ENCODE measurements at regions not wholly inside any gene's neighbourhood (a gene's known extent, or its start where the extent isn't known, plus 50 kb on each side); places are given as distances from the start of the nearest gene placed in this dataset.
A peak's percentile ranks its signal among the peaks of the same experiment; 100 is the strongest.

DNA sequence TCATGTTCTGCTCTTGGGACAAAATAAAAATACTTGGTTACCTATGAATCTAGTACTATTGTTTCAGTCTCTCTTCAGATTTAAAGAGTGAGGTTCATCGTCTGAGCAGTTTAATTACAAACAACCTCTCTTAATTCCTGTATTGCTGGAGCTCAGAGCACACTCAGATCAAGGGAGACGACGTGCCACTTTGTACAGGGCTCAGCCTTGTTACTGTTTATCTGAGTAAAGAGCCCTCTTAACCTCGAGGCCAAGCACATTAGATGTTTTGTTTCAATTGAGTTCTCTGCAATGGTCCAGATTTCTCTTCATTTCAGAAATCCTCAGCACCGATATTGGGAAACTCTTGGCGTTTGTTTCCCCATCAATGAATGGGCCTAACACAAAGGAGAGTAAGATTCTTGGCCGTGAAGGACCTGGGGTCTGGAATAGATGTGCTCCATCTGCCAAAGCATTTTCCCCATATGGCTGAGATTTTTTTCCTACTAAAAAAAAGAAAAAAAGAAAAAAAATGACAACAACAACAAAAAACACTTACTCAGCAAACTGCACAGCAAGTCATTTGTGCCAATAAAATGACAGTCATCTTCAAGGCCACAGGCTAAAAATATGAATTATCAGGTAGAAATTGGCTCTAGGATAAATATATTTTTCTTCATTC, 82.6 kb upstream of the CCN6 start:
- H3K27me3 Mint-ChIP-seq (ENCODE audit: unreplicated experiment): no peaks in the 10 kb centered on the region
- H3K27ac Mint-ChIP-seq (ENCODE audit: unreplicated experiment): no peak overlapping the region
- no peak overlapping the region for H3K4me3 Mint-ChIP-seq (ENCODE audit: unreplicated experiment)

DNA sequence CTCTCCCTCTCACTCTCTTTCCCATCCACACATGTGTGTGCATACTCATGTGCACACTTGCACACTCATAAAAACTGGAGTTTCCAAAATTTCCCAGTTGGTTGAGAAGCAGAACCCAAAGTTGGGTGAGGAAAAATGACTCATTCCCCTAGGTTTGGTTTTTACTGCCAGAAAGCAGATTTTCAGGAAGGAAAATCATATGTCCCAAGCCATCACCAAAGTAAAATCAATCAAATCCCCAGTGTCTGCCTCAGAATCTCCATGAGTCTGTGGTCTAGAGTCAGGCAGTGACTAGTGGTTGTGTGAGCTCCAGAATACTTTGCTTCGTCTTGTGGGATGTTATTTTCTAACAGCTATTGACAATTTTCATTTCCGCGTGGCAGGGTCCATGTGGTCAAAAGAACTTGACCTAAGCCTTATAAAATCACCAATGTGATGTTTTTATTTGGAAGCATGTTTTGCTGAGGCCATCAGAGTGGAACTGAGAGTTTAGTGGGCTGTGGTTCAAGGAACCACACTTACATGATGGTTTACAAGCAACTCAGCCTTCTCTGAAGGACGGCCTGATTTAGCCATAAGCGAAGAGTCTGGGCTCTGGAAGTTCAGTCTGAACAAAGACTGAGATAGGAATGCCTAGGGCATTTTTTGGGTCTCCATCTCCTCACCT, 81.9 kb upstream of the CCN6 start:
- Mint-ChIP-seq H3K36me3 (ENCODE audit: unreplicated experiment) (no peaks in the 10 kb centered on the region), H3K27ac (ENCODE audit: unreplicated experiment) (peak overlapping the region; percentile 97), H3K9me3 (ENCODE audit: unreplicated experiment) (no peaks in the 10 kb centered on the region), H3K27me3 (ENCODE audit: unreplicated experiment) (no peaks in the 10 kb centered on the region), H3K4me3 (ENCODE audit: unreplicated experiment) (no peak overlapping the region), H3K4me1 (ENCODE audit: unreplicated experiment) (peaks cover 22% of the 10 kb centered on the region)
- TF ChIP-seq, protein P1, sequence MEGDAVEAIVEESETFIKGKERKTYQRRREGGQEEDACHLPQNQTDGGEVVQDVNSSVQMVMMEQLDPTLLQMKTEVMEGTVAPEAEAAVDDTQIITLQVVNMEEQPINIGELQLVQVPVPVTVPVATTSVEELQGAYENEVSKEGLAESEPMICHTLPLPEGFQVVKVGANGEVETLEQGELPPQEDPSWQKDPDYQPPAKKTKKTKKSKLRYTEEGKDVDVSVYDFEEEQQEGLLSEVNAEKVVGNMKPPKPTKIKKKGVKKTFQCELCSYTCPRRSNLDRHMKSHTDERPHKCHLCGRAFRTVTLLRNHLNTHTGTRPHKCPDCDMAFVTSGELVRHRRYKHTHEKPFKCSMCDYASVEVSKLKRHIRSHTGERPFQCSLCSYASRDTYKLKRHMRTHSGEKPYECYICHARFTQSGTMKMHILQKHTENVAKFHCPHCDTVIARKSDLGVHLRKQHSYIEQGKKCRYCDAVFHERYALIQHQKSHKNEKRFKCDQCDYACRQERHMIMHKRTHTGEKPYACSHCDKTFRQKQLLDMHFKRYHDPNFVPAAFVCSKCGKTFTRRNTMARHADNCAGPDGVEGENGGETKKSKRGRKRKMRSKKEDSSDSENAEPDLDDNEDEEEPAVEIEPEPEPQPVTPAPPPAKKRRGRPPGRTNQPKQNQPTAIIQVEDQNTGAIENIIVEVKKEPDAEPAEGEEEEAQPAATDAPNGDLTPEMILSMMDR (IDR thresholded peaks at IDR 0.05): no peak
- no peak for DNase-seq (ENCODE audit: extremely low spot score, unreplicated experiment)

More for the DNA sequence above, 82.6 kb upstream of the CCN6 start:
- TF ChIP-seq, protein P1 (IDR thresholded peaks at IDR 0.05): no peak
- no peaks in the 10 kb centered on the region for H3K9me3 Mint-ChIP-seq (ENCODE audit: unreplicated experiment)
- H3K4me1 Mint-ChIP-seq (ENCODE audit: unreplicated experiment): peaks cover 22% of the 10 kb centered on the region
- H3K36me3 Mint-ChIP-seq (ENCODE audit: unreplicated experiment): no peaks in the 10 kb centered on the region
- no peak for DNase-seq (ENCODE audit: extremely low spot score, unreplicated experiment)

DNA sequence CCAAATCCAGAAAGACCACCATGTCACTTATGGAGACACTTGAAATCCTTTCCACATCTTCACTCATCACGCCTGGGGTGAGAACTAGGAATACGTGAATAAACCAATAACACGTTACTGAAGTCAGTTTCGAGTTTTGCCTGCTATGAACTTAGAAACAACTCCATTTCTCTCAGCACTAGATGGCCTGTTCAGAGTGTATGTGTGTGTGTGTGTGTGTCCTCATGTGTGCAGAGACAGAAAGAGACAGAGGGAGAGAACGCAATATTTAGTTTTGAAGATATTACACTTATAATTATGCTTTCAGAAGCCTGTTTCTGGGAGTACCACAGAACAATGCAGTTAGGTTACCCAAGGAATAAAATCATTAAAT, 81.2 kb upstream of the CCN6 start:
- TF ChIP-seq, protein P1 (IDR thresholded peaks at IDR 0.05): no peak
- peak overlapping the region; percentile 97 for H3K27ac Mint-ChIP-seq (ENCODE audit: unreplicated experiment)
- no peak overlapping the region for H3K4me3 Mint-ChIP-seq (ENCODE audit: unreplicated experiment)
- no peaks in the 10 kb centered on the region for H3K27me3 Mint-ChIP-seq (ENCODE audit: unreplicated experiment)
- H3K36me3 Mint-ChIP-seq (ENCODE audit: unreplicated experiment): no peaks in the 10 kb centered on the region
- H3K9me3 Mint-ChIP-seq (ENCODE audit: unreplicated experiment): no peaks in the 10 kb centered on the region
- DNase-seq (ENCODE audit: extremely low spot score, unreplicated experiment): no peak
- peaks cover 22% of the 10 kb centered on the region for H3K4me1 Mint-ChIP-seq (ENCODE audit: unreplicated experiment)

DNA sequence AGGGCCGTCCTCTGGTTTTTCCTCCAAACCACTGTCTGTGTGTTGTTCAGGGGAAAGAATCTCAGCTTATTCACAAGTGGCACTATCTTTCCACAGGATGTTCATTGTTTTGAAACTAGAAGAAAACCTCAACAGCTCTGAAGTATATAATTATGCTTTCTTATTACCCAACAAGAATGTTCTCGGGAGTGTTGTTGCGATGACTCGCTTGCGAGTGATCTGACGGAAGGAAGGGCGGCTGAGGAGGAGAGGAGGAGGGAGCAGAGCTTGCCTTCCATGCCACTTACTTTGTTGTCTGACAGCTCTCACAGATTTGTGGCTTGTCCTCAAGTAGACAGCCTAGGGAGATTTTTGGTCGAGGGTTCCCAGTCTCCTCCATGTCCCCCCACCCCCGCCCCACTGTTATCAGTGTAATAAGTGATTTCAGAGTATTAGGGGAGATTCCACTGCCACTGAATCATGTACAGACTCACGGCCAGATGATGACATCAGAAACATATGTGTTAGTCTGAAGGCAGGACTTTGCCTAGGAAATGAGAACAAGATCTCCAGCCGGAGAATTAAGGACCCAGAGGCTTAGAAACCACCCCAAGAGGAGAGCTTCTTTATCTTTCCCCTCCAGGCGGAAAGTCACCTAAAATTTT, 80.7 kb upstream of the CCN6 start:
- Mint-ChIP-seq H3K27ac (ENCODE audit: unreplicated experiment) (peak overlapping the region; percentile 97), H3K4me1 (ENCODE audit: unreplicated experiment) (peaks cover 22% of the 10 kb centered on the region), H3K27me3 (ENCODE audit: unreplicated experiment) (no peaks in the 10 kb centered on the region), H3K36me3 (ENCODE audit: unreplicated experiment) (no peaks in the 10 kb centered on the region), H3K9me3 (ENCODE audit: unreplicated experiment) (no peaks in the 10 kb centered on the region), H3K4me3 (ENCODE audit: unreplicated experiment) (peak overlapping the region; percentile 51)
- TF ChIP-seq, protein P1 (IDR thresholded peaks at IDR 0.05): no peak
- DNase-seq (ENCODE audit: extremely low spot score, unreplicated experiment): no peak
